ENCODE measurements at regions not wholly inside any gene's neighbourhood (a gene's known extent, or its start where the extent isn't known, plus 50 kb on each side); places are given as distances from the start of the nearest gene placed in this dataset.

GRCh38 chrX:28042826-28043564 lies 61.7 kb upstream of the DCAF8L1 start:
- no peaks in the 10 kb centered on the region for H3K36me3 ChIP-seq (ENCODE audit: insufficient read depth in 1 of 2, low read depth in 1 of 2)
- H3K4me3 ChIP-seq, result no peak overlapping the region
- ATAC-seq, result no peak
- H3K27ac ChIP-seq, result no peak overlapping the region
- no peaks in the 10 kb centered on the region for H3K4me1 ChIP-seq
- no peaks in the 10 kb centered on the region for H3K9me3 ChIP-seq
- no peak for DNase-seq
- TF ChIP-seq CTCF (IDR thresholded peaks at IDR 0.05), result no peak
- no peaks in the 10 kb centered on the region for H3K27me3 ChIP-seq (ENCODE audit: insufficient read depth in 3 of 3, low read length in 2 of 3)
- intact Hi-C loops (cut with DNase I), result no loop called here
- 79 to 96% (median 95%) methylated on average over 17 to 27 of the region's 27 CpGs for WGBS, 3 donors

- no peak for ATAC-seq
Observed at GRCh38 chrX:28042260-28042659, 61.0 kb upstream of the DCAF8L1 start.

DNA sequence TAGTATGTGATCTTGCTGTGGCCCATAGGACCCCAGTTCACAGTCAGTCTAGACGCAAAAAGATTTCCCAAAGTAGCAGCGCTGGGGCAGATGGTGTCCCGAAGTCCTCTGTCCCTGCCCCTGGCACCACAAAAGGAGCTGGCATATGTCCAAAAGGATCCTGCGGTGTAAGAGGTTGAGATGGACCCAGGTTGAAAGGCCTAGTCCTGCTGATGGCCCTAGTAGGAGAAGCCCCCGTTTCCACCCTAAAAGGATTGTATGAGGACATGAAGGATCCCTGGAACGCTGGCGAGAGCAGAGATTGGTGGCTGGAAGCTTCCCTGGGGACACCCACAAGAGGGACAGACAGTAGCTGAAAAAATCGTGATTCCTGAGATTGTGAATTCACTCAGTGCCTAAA lies 58.0 kb upstream of the DCAF8L1 start:
- no peak for TF ChIP-seq CTCF (IDR thresholded peaks at IDR 0.05)
- no peak for ATAC-seq
- WGBS, 3 donors, result 78 to 93% (median 86%) methylated on average over 7 to 8 of the region's 8 CpGs
- Histone ChIP-seq H3K9me3 (no peaks in the 10 kb centered on the region), H3K4me1 (no peaks in the 10 kb centered on the region), H3K36me3 (ENCODE audit: insufficient read depth in 1 of 2, low read depth in 1 of 2) (no peaks in the 10 kb centered on the region), H3K27ac (no peak overlapping the region), H3K4me3 (no peak overlapping the region), H3K27me3 (ENCODE audit: insufficient read depth in 3 of 3, low read length in 2 of 3) (no peaks in the 10 kb centered on the region)
- intact Hi-C loops (cut with DNase I), result no loop called here
- no peak for DNase-seq

More at GRCh38 chrX:28042260-28042659, 61.0 kb upstream of the DCAF8L1 start:
- H3K36me3 ChIP-seq (ENCODE audit: insufficient read depth in 1 of 2, low read depth in 1 of 2), result no peaks in the 10 kb centered on the region
- no peaks in the 10 kb centered on the region for H3K27me3 ChIP-seq (ENCODE audit: insufficient read depth in 3 of 3, low read length in 2 of 3)
- no peak for TF ChIP-seq CTCF (IDR thresholded peaks at IDR 0.05)
- H3K9me3 ChIP-seq, result no peaks in the 10 kb centered on the region
- H3K27ac ChIP-seq, result no peak overlapping the region
- intact Hi-C loops (cut with DNase I), result no loop called here
- no peak for DNase-seq
- H3K4me3 ChIP-seq, result no peak overlapping the region
- 88 to 95% (median 94%) methylated on average over 16 of the region's 16 CpGs for WGBS, 3 donors
- no peaks in the 10 kb centered on the region for H3K4me1 ChIP-seq
